ENCODE measurements at regions not wholly inside any gene's neighbourhood (a gene's known extent, or its start where the extent isn't known, plus 50 kb on each side); places are given as distances from the start of the nearest gene placed in this dataset.

DNA sequence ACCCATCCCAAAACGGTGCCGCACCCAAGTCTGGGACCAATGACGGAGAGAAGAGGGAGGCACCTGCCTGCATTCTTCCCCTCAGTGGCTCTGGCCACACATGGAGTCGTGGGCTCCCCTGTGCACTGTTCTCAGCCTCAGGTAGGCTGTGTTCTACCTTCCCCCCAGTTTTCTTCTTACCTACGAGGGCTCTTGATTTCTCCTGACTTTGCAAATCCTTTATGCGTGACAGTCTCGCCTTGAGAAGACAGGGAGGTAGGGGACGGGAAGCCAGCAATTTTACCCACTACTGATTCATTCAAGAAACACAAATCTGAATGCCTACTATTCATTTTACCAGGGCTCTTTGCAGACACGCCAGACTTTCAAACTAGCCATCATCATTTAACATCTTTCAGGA lies 261.3 kb upstream of the NSMCE3 start:
- TF ChIP-seq, protein P1, sequence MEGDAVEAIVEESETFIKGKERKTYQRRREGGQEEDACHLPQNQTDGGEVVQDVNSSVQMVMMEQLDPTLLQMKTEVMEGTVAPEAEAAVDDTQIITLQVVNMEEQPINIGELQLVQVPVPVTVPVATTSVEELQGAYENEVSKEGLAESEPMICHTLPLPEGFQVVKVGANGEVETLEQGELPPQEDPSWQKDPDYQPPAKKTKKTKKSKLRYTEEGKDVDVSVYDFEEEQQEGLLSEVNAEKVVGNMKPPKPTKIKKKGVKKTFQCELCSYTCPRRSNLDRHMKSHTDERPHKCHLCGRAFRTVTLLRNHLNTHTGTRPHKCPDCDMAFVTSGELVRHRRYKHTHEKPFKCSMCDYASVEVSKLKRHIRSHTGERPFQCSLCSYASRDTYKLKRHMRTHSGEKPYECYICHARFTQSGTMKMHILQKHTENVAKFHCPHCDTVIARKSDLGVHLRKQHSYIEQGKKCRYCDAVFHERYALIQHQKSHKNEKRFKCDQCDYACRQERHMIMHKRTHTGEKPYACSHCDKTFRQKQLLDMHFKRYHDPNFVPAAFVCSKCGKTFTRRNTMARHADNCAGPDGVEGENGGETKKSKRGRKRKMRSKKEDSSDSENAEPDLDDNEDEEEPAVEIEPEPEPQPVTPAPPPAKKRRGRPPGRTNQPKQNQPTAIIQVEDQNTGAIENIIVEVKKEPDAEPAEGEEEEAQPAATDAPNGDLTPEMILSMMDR (conservative IDR thresholded peaks at IDR 0.05) = no peak
- no peak for TF ChIP-seq ZFX (IDR thresholded peaks at IDR 0.05)
- no peak overlapping the region for H3K27ac ChIP-seq

DNA sequence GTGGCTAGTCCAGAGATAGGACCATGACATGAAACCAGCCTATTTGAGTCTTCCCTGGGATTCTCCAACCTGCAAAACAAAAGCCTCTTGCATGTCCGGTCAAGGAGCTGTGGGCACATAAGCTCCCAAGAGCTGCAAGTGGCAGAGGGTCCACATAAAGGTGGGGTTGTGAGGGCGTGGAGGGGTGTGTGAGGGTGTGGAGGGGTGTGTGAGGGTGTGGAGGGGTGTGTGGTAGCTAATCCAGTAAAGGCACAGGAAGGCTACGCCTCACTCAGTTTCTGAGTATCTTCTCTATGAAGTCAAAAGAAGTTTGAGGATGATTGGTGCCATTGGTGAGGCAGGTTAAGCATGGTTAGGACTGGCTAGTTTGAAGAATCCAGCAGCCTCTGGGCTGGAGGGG lies 259.4 kb upstream of the NSMCE3 start:
- TF ChIP-seq, protein P1 (conservative IDR thresholded peaks at IDR 0.05) = no peak
- no peak for TF ChIP-seq ZFX (IDR thresholded peaks at IDR 0.05)
- no peak overlapping the region for H3K27ac ChIP-seq

DNA sequence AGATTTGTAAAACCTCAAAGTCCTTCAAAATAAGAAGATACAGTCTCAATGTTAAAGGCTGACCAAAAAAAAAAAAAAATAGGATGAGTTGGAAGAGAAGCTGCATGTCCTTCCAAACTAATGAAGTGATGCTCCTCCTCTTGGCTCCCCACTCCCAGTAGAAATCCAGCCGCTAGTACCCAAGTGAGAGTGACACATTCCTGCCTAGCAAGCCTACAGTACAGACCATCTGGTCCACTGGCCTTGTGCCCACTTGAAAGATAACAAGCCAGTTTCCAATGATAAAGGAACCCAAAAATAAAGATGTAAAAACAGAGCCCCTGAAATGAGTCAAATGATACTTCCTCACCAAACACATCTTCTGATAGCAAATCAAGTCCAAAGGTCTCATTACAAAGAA lies 258.7 kb upstream of the NSMCE3 start:
- H3K27ac ChIP-seq = no peak overlapping the region
- no peak for TF ChIP-seq ZFX (IDR thresholded peaks at IDR 0.05)
- TF ChIP-seq, protein P1 (conservative IDR thresholded peaks at IDR 0.05) = no peak

DNA sequence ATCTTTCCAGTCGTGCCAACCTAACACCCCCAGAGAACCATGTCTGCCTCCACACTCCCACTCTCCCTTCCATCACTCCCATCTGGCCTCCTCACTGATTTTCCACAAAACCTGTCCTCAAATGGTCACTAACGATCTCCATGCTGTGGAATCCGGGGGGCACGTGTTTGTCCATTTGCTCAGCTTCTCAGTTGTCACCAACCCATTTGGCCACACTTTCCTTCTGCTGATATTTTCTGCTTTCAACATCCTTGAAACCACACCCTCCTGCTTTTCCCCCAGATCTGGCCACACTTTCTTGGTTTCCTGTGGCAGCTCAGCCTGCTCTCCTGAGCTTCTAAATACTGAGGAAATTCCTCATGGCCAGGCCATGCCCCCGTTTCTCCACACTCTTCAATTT lies 257.2 kb upstream of the NSMCE3 start:
- no peak overlapping the region for H3K27ac ChIP-seq
- TF ChIP-seq, protein P1 (conservative IDR thresholded peaks at IDR 0.05) = no peak
- no peak for TF ChIP-seq ZFX (IDR thresholded peaks at IDR 0.05)

DNA sequence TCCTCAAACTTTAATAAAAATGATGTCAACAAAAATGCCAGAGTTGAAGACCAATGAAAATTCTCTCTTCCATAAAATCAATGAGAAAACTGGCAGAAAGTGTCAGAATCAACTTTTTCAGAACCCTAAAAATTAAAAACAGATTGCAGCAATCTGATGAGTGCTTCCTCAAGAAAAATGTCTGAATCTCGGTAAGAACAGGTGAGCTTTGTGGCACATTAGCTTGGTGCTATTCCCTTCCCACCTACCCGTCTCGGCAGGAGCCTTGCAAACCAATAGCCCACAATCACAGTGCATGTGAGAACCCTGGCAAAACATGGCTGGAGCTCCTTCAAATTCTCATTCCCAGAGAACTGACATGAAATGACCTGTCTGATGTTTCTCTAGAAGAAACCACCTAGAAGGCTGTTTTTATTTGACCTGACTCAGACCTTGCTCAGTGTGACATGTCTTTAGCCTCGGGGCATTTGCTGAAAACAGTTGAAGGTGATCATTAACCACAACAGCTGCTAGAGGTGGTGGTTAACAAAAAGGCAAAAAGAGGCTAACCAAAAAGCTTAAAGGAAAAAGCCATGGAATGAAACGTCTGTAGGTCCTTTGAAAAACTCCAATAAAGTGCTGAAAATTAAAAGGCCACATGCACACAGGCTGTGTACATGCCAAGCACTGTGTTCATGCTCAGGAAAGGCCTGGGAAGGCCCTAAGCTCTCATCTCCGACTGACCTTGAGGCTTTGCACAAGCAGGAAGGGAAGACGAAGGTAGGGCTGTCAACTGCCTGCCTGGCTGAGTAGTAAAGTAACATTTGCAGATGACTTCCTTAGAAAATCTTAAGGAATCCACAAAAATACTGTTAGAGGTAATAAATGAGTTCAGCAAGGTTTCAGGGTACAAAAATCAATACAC lies 253.0 kb upstream of the NSMCE3 start:
- no peak for TF ChIP-seq ZFX (IDR thresholded peaks at IDR 0.05)
- TF ChIP-seq, protein P1 (conservative IDR thresholded peaks at IDR 0.05) = no peak
- no peak overlapping the region for H3K27ac ChIP-seq

DNA sequence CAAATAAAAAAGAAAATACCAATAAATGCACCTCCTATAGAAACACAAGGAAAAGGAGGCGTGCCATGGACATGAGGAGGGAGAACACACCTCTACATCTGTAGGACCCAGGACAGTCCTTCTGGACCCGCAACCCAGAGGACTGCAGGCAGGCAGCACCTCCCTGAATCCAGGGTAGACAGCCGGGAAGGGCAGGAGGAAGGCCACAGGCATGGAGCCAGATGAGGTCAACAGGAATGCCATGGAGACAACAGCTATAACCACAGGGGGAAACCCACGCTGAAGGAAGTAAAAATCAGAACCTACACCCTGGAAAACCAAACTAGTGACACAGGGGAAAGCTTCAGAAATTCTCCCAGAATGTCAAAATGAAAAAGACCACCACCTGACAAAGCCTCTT lies 248.8 kb upstream of the NSMCE3 start:
- H3K27ac ChIP-seq = no peak overlapping the region

DNA sequence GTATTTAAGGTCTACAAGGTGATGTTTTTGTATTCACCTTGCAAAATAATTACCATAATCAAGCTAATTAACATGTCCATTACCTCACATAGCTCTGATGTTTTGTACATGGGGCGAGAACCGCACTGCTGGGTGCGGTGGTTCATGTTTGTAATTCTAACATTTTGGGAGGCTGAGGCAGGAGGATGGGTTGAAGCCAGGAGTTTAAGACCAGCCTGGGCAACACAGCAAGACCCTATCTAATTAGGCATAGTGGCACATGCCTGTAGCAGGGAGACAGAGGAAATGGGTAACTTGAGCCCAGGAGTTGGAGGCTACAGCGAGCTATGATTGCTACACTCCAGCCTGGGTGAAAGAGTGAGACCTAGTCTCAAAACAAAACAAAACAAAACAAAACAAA lies 248.2 kb upstream of the NSMCE3 start:
- TF ChIP-seq, protein P1 (conservative IDR thresholded peaks at IDR 0.05) = no peak
- TF ChIP-seq ZFX (IDR thresholded peaks at IDR 0.05) = no peak

More for the DNA sequence above, 248.8 kb upstream of the NSMCE3 start:
- TF ChIP-seq, protein P1 (conservative IDR thresholded peaks at IDR 0.05) = no peak
- TF ChIP-seq ZFX (IDR thresholded peaks at IDR 0.05) = no peak

More for the DNA sequence above, 248.2 kb upstream of the NSMCE3 start:
- H3K27ac ChIP-seq = no peak overlapping the region

Data from C4-2B (cell line).